Uterus (tissue), 3 donors: ENCODE measurements at regions not wholly inside any gene's neighbourhood (a gene's known extent, or its start where the extent isn't known, plus 50 kb on each side); places are given as distances from the start of the nearest gene placed in this dataset.

Experiments
- DNase-seq, 2 donors: peaks; one replicate each; pipeline ENCODE4 v3.0.0-alpha.2; 2019 to 2020
- H3K27ac ChIP-seq, 2 donors: fragments of 200-600 bp; sonication (generic); 1 replicate in 1 of 2; 2 replicates in 1 of 2; pipeline ENCODE4 v1.5.1; 2016 to 2018
- H3K27me3 ChIP-seq, 2 donors: fragments of 200-600 bp; sonication (generic); one replicate each; pipeline ENCODE4 v1.5.1; 2018 to 2019; ENCODE audit warnings: control low read depth in 1 of 2
- H3K36me3 ChIP-seq, 2 donors: fragments of 200-600 bp; sonication (generic); one replicate each; pipeline ENCODE4 v1.5.1; 2019; ENCODE audit warnings: control low read depth in 1 of 2
- H3K4me1 ChIP-seq, 2 donors: fragments of 200-600 bp; sonication (generic); one replicate each; pipeline ENCODE4 v1.5.1; 2018 to 2019; ENCODE audit warnings: control low read depth in 1 of 2
- H3K4me3 ChIP-seq, 2 donors: fragments of 200-600 bp; sonication (generic); 1 replicate in 1 of 2; 2 replicates in 1 of 2; pipeline ENCODE4 v1.5.1; 2018 to 2019; ENCODE audit warnings: mild to moderate bottlenecking in 1 of 2
- H3K9me3 ChIP-seq, 2 donors: fragments of 200-600 bp; sonication (generic); one replicate each; pipeline ENCODE4 v1.5.1; 2019; ENCODE audit warnings: control low read depth in 1 of 2
- POLR2A ChIP-seq, 2 donors: fragments of 450-650 bp; IDR thresholded peaks; one replicate each; pipeline ENCODE4 v1.6.1; 2016; ENCODE audit warnings: antibody characterized with exemption in 2 of 2, mild to moderate bottlenecking in 1 of 2, moderate library complexity in 1 of 2
- intact Hi-C: fragments of 100-400 bp; cut with DNase I; formaldehyde crosslinking; loops from one replicate; pipeline ENCODE4 v1.15.1; 2023; ENCODE audit warnings: low total_unique reads
- TF ChIP-seq, protein P1 (sequence below), 4 experiments: fragments of 200-600 bp in 2 of 4; fragments of 450-650 bp in 2 of 4; sonication (generic) in 2 of 4; IDR thresholded peaks; one replicate each; pipeline ENCODE4 v1.5.1; 2016 to 2019; ENCODE audit warnings: antibody characterized with exemption in 4 of 4, mild to moderate bottlenecking in 2 of 4, moderate library complexity in 1 of 4
- donor health status: DM: yes; HTN: yes; CAD: no.

DNA sequence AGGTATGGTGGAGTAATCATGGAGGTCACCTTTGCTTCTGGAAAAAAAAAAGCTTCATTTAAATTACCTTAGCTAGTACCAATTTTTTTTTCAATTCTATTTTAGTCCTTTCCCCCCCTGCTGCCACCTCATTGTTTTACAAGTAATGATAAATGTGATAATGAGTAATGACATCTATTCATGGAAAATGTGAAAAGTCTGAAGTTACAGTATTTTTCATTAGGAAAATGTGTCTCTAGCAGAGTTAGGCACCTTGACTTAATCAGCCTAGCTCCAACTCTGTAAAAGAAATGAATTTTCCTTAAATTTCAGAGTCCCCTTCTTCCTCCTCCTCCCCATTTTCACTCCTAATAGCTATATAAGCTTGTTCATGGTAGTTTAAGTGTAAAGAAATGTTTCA is 204.9 kb upstream of the USP25 start:
- intact Hi-C loops, result no loop called here
- Histone ChIP-seq H3K9me3 (no peaks in the 10 kb centered on the region), H3K27ac (no peak overlapping the region), H3K4me3 (no peak overlapping the region), H3K4me1 (no peaks in the 10 kb centered on the region), H3K36me3 (no peaks in the 10 kb centered on the region), H3K27me3 (no peaks in the 10 kb centered on the region)
- no peak for DNase-seq
- TF ChIP-seq, protein P1, sequence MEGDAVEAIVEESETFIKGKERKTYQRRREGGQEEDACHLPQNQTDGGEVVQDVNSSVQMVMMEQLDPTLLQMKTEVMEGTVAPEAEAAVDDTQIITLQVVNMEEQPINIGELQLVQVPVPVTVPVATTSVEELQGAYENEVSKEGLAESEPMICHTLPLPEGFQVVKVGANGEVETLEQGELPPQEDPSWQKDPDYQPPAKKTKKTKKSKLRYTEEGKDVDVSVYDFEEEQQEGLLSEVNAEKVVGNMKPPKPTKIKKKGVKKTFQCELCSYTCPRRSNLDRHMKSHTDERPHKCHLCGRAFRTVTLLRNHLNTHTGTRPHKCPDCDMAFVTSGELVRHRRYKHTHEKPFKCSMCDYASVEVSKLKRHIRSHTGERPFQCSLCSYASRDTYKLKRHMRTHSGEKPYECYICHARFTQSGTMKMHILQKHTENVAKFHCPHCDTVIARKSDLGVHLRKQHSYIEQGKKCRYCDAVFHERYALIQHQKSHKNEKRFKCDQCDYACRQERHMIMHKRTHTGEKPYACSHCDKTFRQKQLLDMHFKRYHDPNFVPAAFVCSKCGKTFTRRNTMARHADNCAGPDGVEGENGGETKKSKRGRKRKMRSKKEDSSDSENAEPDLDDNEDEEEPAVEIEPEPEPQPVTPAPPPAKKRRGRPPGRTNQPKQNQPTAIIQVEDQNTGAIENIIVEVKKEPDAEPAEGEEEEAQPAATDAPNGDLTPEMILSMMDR (IDR thresholded peaks at IDR 0.05), result no peak
- no peak for TF ChIP-seq POLR2A (IDR thresholded peaks at IDR 0.05)

- Histone ChIP-seq H3K4me1 (no peaks in the 10 kb centered on the region), H3K9me3 (no peaks in the 10 kb centered on the region), H3K27ac (no peak overlapping the region), H3K4me3 (no peak overlapping the region), H3K27me3 (no peaks in the 10 kb centered on the region), H3K36me3 (no peaks in the 10 kb centered on the region)
- no peak for DNase-seq
- no peak for TF ChIP-seq POLR2A (IDR thresholded peaks at IDR 0.05)
- TF ChIP-seq, protein P1 (IDR thresholded peaks at IDR 0.05), result no peak
- intact Hi-C loops, result no loop called here
Observed at GRCh38 chr21:15526798-15527197, 203.0 kb upstream of the USP25 start.

DNA sequence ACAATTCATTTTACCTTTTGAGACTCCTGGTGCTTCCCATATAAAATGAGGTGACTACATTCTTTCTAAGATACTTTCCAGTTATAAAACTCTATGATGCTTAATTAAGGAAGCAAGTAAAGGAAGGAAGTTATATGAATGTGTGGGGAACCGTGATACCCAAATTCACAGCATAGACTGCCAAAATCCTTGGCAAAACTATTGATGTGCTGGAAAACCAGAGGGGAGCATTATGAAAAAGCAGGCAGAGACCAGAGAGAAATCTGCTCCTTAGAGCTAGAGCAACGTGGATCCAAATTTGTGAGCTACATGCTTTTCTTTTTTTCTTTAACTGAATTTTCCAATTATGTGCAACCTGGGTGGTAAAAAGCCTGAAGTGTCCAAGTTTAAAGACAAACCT is 201.4 kb upstream of the USP25 start:
- no peak overlapping the region for H3K4me3 ChIP-seq
- H3K9me3 ChIP-seq, result no peaks in the 10 kb centered on the region
- DNase-seq, result no peak
- no peaks in the 10 kb centered on the region for H3K36me3 ChIP-seq
- no peaks in the 10 kb centered on the region for H3K4me1 ChIP-seq
- intact Hi-C loops, result no loop called here
- H3K27me3 ChIP-seq, result no peaks in the 10 kb centered on the region
- no peak overlapping the region for H3K27ac ChIP-seq
- TF ChIP-seq, protein P1 (IDR thresholded peaks at IDR 0.05), result no peak
- TF ChIP-seq POLR2A (IDR thresholded peaks at IDR 0.05), result no peak

- Histone ChIP-seq H3K4me3 (no peak overlapping the region), H3K4me1 (no peaks in the 10 kb centered on the region), H3K36me3 (no peaks in the 10 kb centered on the region), H3K27ac (no peak overlapping the region), H3K9me3 (no peaks in the 10 kb centered on the region), H3K27me3 (no peaks in the 10 kb centered on the region)
- TF ChIP-seq, protein P1 (IDR thresholded peaks at IDR 0.05), result no peak
- TF ChIP-seq POLR2A (IDR thresholded peaks at IDR 0.05), result no peak
- intact Hi-C loops, result no loop called here
- DNase-seq, result no peak
Observed at GRCh38 chr21:15531986-15532385, 197.8 kb upstream of the USP25 start.

DNA sequence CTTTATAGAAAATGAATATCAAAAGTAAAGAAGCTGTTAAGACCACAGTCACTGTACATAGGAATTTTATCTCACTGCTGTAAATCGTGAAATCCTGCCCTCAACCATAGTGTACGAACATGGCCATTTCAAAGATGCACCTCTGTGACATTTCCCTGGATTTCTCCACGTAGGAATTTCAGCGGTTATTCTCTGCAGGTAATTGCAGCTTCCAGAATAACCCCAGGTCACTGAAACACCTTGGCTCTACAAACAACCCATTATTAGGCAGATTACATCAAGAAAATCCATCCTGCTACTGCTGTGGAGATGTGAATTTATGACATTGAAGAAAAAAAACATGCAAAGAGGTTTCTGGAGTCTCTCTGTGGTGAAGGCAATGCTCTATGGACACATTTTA is 196.2 kb upstream of the USP25 start:
- Histone ChIP-seq H3K27ac (no peak overlapping the region), H3K27me3 (no peaks in the 10 kb centered on the region), H3K4me1 (no peaks in the 10 kb centered on the region), H3K36me3 (no peaks in the 10 kb centered on the region), H3K9me3 (no peaks in the 10 kb centered on the region), H3K4me3 (no peak overlapping the region)
- intact Hi-C loops, result no loop called here
- DNase-seq, result no peak
- TF ChIP-seq, protein P1 (IDR thresholded peaks at IDR 0.05), result no peak
- no peak for TF ChIP-seq POLR2A (IDR thresholded peaks at IDR 0.05)
